CD14-positive monocyte (primary cell): ENCODE measurements at regions not wholly inside any gene's neighbourhood (a gene's known extent, or its start where the extent isn't known, plus 50 kb on each side); places are given as distances from the start of the nearest gene placed in this dataset.
"Not testable (repeated sequence)": the region's sequence is repeated elsewhere in the genome, so short reads cannot be mapped to it uniquely, and the experiment has no call there.

Experiments
- DNase-seq, 3 donors: peaks; one replicate each; pipeline ENCODE4 v3.0.0-alpha.2; 2011 to 2022
- H2AFZ ChIP-seq: 2 replicates; pipeline ENCODE4 v1.6.0; 2012; ENCODE audit warnings: mild to moderate bottlenecking, low read depth, low read length, inconsistent platforms; ENCODE audit not compliant: insufficient read depth, poor library complexity, severe bottlenecking
- H3K27ac ChIP-seq, 2 donors: 1 replicate in 1 of 2; 2 replicates in 1 of 2; pipeline ENCODE4 v1.5.1; 2012 to 2013; ENCODE audit warnings: low read length in 2 of 2, control low read depth in 1 of 2, inconsistent platforms in 1 of 2, low read depth in 1 of 2, mild to moderate bottlenecking in 1 of 2
- H3K27me3 ChIP-seq, 2 donors: one replicate each; pipeline versions ENCODE4 v1.6.0 to v1.6.1; 2011 to 2013; ENCODE audit warnings: low read length in 2 of 2; ENCODE audit not compliant: control insufficient read depth in 2 of 2, insufficient read depth in 2 of 2
- H3K36me3 ChIP-seq, 2 donors: replicated peaks in 1 of 2; 1 replicate in 1 of 2; 2 replicates in 1 of 2; pipeline versions ENCODE4 v1.5.1 to v1.6.1; 2012 to 2013; ENCODE audit warnings: low read length in 2 of 2, control low read depth in 1 of 2, inconsistent platforms in 1 of 2, mild to moderate bottlenecking in 1 of 2; ENCODE audit not compliant: insufficient read depth in 2 of 2, control insufficient read depth in 1 of 2
- H3K4me1 ChIP-seq, 2 donors: 1 replicate in 1 of 2; 2 replicates in 1 of 2; pipeline versions ENCODE4 v1.5.1 to v1.6.1; 2012 to 2013; ENCODE audit warnings: low read length in 2 of 2, control low read depth in 1 of 2, inconsistent platforms in 1 of 2, mild to moderate bottlenecking in 1 of 2, moderate library complexity in 1 of 2; ENCODE audit not compliant: insufficient read depth in 2 of 2, control insufficient read depth in 1 of 2
- H3K4me2 ChIP-seq: replicated peaks from 2 replicates; pipeline ENCODE3; 2012; ENCODE audit warnings: low read length, moderate library complexity, mild to moderate bottlenecking; ENCODE audit not compliant: poor library complexity, severe bottlenecking; ENCODE audit errors: extremely low read depth
- H3K4me3 ChIP-seq, 3 experiments: fragments of 200-600 bp in 1 of 3; sonication (generic) in 1 of 3; replicated peaks in 1 of 3; 1 replicate in 2 of 3; 2 replicates in 1 of 3; pipeline ENCODE4 v1.5.1; 2011 to 2013; ENCODE audit warnings: low read length in 3 of 3, mild to moderate bottlenecking in 3 of 3, control low read depth in 2 of 3, low read depth in 2 of 3, inconsistent platforms in 1 of 3, moderate library complexity in 1 of 3
- H3K79me2 ChIP-seq: 2 replicates; pipeline ENCODE4 v1.6.0; 2012; ENCODE audit warnings: mild to moderate bottlenecking, control low read depth, inconsistent platforms, low read length, moderate library complexity; ENCODE audit not compliant: insufficient read depth
- H3K9ac ChIP-seq: 2 replicates; pipeline ENCODE4 v1.6.0; 2017; ENCODE audit warnings: low read length, mild to moderate bottlenecking; ENCODE audit not compliant: insufficient read depth, poor library complexity, severe bottlenecking
- H3K9me3 ChIP-seq, 2 donors: replicated peaks in 1 of 2; 1 replicate in 1 of 2; 2 replicates in 1 of 2; pipeline versions ENCODE4 v1.5.1 to v1.6.1; 2012 to 2013; ENCODE audit warnings: low read length in 2 of 2, control low read depth in 1 of 2; ENCODE audit not compliant: control insufficient read depth in 1 of 2, insufficient read depth in 1 of 2
- H4K20me1 ChIP-seq: 2 replicates; pipeline ENCODE4 v1.6.0; 2012; ENCODE audit warnings: mild to moderate bottlenecking, low read length, control low read depth, moderate library complexity; ENCODE audit not compliant: insufficient read depth
- H3K27ac Mint-ChIP-seq, 7 donors: one replicate each; pipeline ENCODE4 v1.8.0; 2020; ENCODE audit warnings: mild to moderate bottlenecking in 7 of 7, mixed read lengths in 7 of 7, moderate library complexity in 6 of 7, inconsistent platforms in 2 of 7
- H3K27me3 Mint-ChIP-seq, 3 donors: one replicate each; pipeline ENCODE4 v1.8.0; 2021 to 2022; ENCODE audit warnings: low read depth in 3 of 3, mild to moderate bottlenecking in 3 of 3, mixed read lengths in 3 of 3, moderate library complexity in 3 of 3, inconsistent platforms in 1 of 3
- H3K36me3 Mint-ChIP-seq, 2 donors: one replicate each; pipeline ENCODE4 v1.8.0; 2020; ENCODE audit warnings: mixed read lengths in 2 of 2, inconsistent platforms in 1 of 2, mild to moderate bottlenecking in 1 of 2
- H3K4me1 Mint-ChIP-seq: one replicate; pipeline ENCODE4 v1.8.0; 2020; ENCODE audit warnings: mild to moderate bottlenecking, mixed read lengths
- H3K4me3 Mint-ChIP-seq, 2 donors: one replicate each; pipeline ENCODE4 v1.8.0; 2020; ENCODE audit warnings: mild to moderate bottlenecking in 2 of 2, mixed read lengths in 2 of 2, moderate library complexity in 1 of 2
- H3K9me3 Mint-ChIP-seq, 7 donors: one replicate each; pipeline ENCODE4 v1.8.0; 2020 to 2022; ENCODE audit warnings: mixed read lengths in 7 of 7, mild to moderate bottlenecking in 6 of 7, moderate library complexity in 6 of 7, inconsistent platforms in 2 of 7
- CTCF ChIP-seq: fragments of 200-600 bp; IDR thresholded peaks from one replicate; pipeline ENCODE4 v1.8.0; 2022; ENCODE audit warnings: antibody characterized with exemption, mild to moderate bottlenecking
- WGBS: methylation state at CpG from one replicate; pipeline ENCODE4 v1.1.5; 2013; ENCODE audit warnings: missing lambda C conversion rate; ENCODE audit not compliant: insufficient coverage; 5-methylcytosine and 5-hydroxymethylcytosine counted together
- intact Hi-C, 2 donors: fragments of 100-400 bp; cut with micrococcal nuclease; formaldehyde crosslinking; loops; one replicate each; pipeline versions ENCODE4 v1.15.0 to v1.15.1; 2023

- WGBS: 87% methylated on average over 9 of the region's 16 CpGs
- H3K36me3 ChIP-seq, H3K4me3 ChIP-seq, intact Hi-C loops, H3K79me2 ChIP-seq, H3K4me1 Mint-ChIP-seq, H3K27me3 Mint-ChIP-seq, H2AFZ ChIP-seq, H3K4me3 Mint-ChIP-seq, H3K9ac ChIP-seq, H3K27me3 ChIP-seq, H3K27ac ChIP-seq, H3K36me3 Mint-ChIP-seq, H3K4me2 ChIP-seq, H4K20me1 ChIP-seq, H3K27ac Mint-ChIP-seq, DNase-seq, H3K4me1 ChIP-seq: not testable (repeated sequence)
- peaks cover 9 to 27% (median 24%) of the 10 kb centered on the region in 7 donors for H3K9me3 Mint-ChIP-seq
- H3K9me3 ChIP-seq: peaks cover 13 to 16% of the 10 kb centered on the region in 2 donors
Observed at GRCh38 chr6:86872810-86873209, 64.5 kb upstream of the HTR1E start.

GRCh38 chr6:86871681-86872080, 65.6 kb upstream of the HTR1E start:
- no peak for TF ChIP-seq CTCF
- Histone ChIP-seq H3K27me3 (no peaks in the 10 kb centered on the region), H3K9me3 (peaks cover 22 to 25% of the 10 kb centered on the region in 2 donors), H3K4me3 (no peak overlapping the region), H2AFZ (no peak overlapping the region), H3K36me3 (no peaks in the 10 kb centered on the region), H4K20me1 (no peaks in the 10 kb centered on the region), H3K79me2 (no peaks in the 10 kb centered on the region), H3K4me1 (no peaks in the 10 kb centered on the region), H3K9ac (no peak overlapping the region), H3K4me2 (no peak overlapping the region), H3K27ac (no peak overlapping the region)
- H3K9me3 Mint-ChIP-seq: peaks cover 10 to 35% (median 28%) of the 10 kb centered on the region in 7 donors
- no peaks in the 10 kb centered on the region for H3K36me3 Mint-ChIP-seq
- H3K27me3 Mint-ChIP-seq: peaks cover 0 to 4% (median 2%) of the 10 kb centered on the region in 3 donors
- no peak overlapping the region for H3K27ac Mint-ChIP-seq
- no CpG with 5 or more reads among the region's 1 CpG for WGBS
- no peak overlapping the region for H3K4me3 Mint-ChIP-seq
- intact Hi-C loops: no loop called here
- no peaks in the 10 kb centered on the region for H3K4me1 Mint-ChIP-seq
- DNase-seq: no peak
